ENCODE measurements at regions not wholly inside any gene's neighbourhood (a gene's known extent, or its start where the extent isn't known, plus 50 kb on each side); places are given as distances from the start of the nearest gene placed in this dataset.

- H3K79me2 ChIP-seq (ENCODE audit: control insufficient read depth in 1 of 2, insufficient read depth in 2 of 2, low read length in 2 of 2) = no peaks in the 10 kb centered on the region
- no peak overlapping the region for H3K56ac ChIP-seq (replicated peaks; ENCODE audit: insufficient read length, low read depth, low read length)
- ChIA-PET POLR2A (ENCODE audit: partially characterized antibody) (no interaction called here), CTCF (ENCODE audit: partially characterized antibody) (interaction anchor here (1.2 kb wide), 1 partner anchor 168 kb away, joined by 3 read pairs; no protein-coding TSS in a partner anchor)
- FAIRE-seq (no peak), DNase-seq (ENCODE audit: low read depth in 1 of 2, low spot score in 2 of 2) (no peak)
- no peak overlapping the region for H3K18ac ChIP-seq (ENCODE audit: extremely low read depth, low read length)
- H4K5ac ChIP-seq (ENCODE audit: insufficient read length, low read depth, low read length) = no peak overlapping the region
- H2BK20ac ChIP-seq (ENCODE audit: low read length) = no peak overlapping the region
- H3K36me3 ChIP-seq (ENCODE audit: control insufficient read depth in 2 of 4, insufficient read depth in 4 of 4, low read length in 3 of 4) = no peaks in the 10 kb centered on the region
- no peaks in the 10 kb centered on the region for H3K27me3 ChIP-seq (replicated peaks in 1 of 4; ENCODE audit: control insufficient read depth in 3 of 4, extremely low read depth in 1 of 4, insufficient read depth in 3 of 4, low read length in 3 of 4)
- H2BK12ac ChIP-seq (ENCODE audit: low read depth, low read length) = no peak overlapping the region
- H3K23me2 ChIP-seq (ENCODE audit: low read depth, low read length) = no peaks in the 10 kb centered on the region
- H4K8ac ChIP-seq (ENCODE audit: extremely low read depth, insufficient read depth, low read length) = no peak overlapping the region
- no peaks in the 10 kb centered on the region for H4K20me1 ChIP-seq (replicated peaks in 1 of 2; ENCODE audit: control insufficient read depth in 1 of 2, insufficient read depth in 2 of 2, low read length in 2 of 2)
- 94% methylated on average over 4 of the region's 4 CpGs; no CpG with 5 or more reads in 1 of the 2 experiments for WGBS, 2 experiments (ENCODE audit: extremely low coverage in 1 of 2, insufficient coverage in 1 of 2, insufficient read length in 1 of 2, insufficient replicate concordance in 2 of 2, low coverage in 1 of 2, low lambda C conversion rate in 2 of 2, missing lambda C conversion rate in 1 of 2)
- no peak overlapping the region for H3K4me3 ChIP-seq (ENCODE audit: extremely low read depth in 1 of 4, insufficient read depth in 2 of 4, low read depth in 3 of 4, low read length in 4 of 4)
- no peak overlapping the region for H3K14ac ChIP-seq (ENCODE audit: insufficient read length)
- H2BK5ac ChIP-seq (ENCODE audit: low read depth, low read length) = no peak overlapping the region
- H3K9me3 ChIP-seq (ENCODE audit: insufficient read depth in 2 of 2, low read depth in 1 of 2, low read length in 1 of 2) = no peaks in the 10 kb centered on the region
- H3K23ac ChIP-seq (ENCODE audit: insufficient read length) = no peak overlapping the region
- H2AFZ ChIP-seq (ENCODE audit: low read length) = no peak overlapping the region
- H3K79me1 ChIP-seq (ENCODE audit: low read depth, low read length) = no peaks in the 10 kb centered on the region
- H2AK5ac ChIP-seq (ENCODE audit: low read depth, low read length) = no peak overlapping the region
- H3K4me2 ChIP-seq (ENCODE audit: insufficient read depth in 1 of 2, low read depth in 2 of 2, low read length in 2 of 2) = no peak overlapping the region
- no peak overlapping the region for H3K9ac ChIP-seq (replicated peaks in 1 of 4; ENCODE audit: extremely low read depth in 1 of 4, low read depth in 3 of 4, low read length in 3 of 4)
- no peak overlapping the region for H3K27ac ChIP-seq (ENCODE audit: low read depth, low read length)
- H4K91ac ChIP-seq (replicated peaks; ENCODE audit: insufficient read length, low read length) = no peak overlapping the region
- no peak overlapping the region for H2BK120ac ChIP-seq (replicated peaks; ENCODE audit: low read depth, low read length)
- H2BK15ac ChIP-seq (ENCODE audit: low read length) = no peak overlapping the region
- H3K4ac ChIP-seq (replicated peaks; ENCODE audit: insufficient read length, low read depth, low read length) = no peak overlapping the region
- no peaks in the 10 kb centered on the region; a peak in 1 of 7 replicates for H3K4me1 ChIP-seq (replicated peaks in 1 of 4; ENCODE audit: control insufficient read depth in 3 of 4, insufficient read depth in 4 of 4, low read length in 3 of 4)
- TF ChIP-seq TAF7 (optimal IDR thresholded peaks at IDR 0.05; ENCODE audit: borderline replicate concordance, low read depth, low read length) (no peak), YY1 (IDR thresholded peaks at IDR 0.05; ENCODE audit: low read depth, low read length) (no peak), HDAC2 (IDR thresholded peaks at IDR 0.05; ENCODE audit: borderline replicate concordance in 1 of 2, low read depth in 2 of 2, low read length in 2 of 2) (no peak), BRCA1 (IDR thresholded peaks at IDR 0.05; ENCODE audit: low read depth, low read length) (no peak), POLR2A (IDR thresholded peaks at IDR 0.05; ENCODE audit: control extremely low read depth in 1 of 2, low read depth in 2 of 2, low read length in 2 of 2) (no peak)
Measured at GRCh38 chr10:33496096-33496495, 161.6 kb upstream of the NRP1 start.

Measured in H1 (cell line).